ENCODE measurements at regions not wholly inside any gene's neighbourhood (a gene's known extent, or its start where the extent isn't known, plus 50 kb on each side); places are given as distances from the start of the nearest gene placed in this dataset.
"Not testable (repeated sequence)": the region's sequence is repeated elsewhere in the genome, so short reads cannot be mapped to it uniquely, and the experiment has no call there.

- DNase-seq (ENCODE audit: insufficient read length) (no peak), FAIRE-seq (no peak)
- no peak for TF ChIP-seq POLR2A (IDR thresholded peaks at IDR 0.05; ENCODE audit: low read depth, low read length)
- TF ChIP-seq TAF1 (IDR thresholded peaks at IDR 0.05; ENCODE audit: borderline replicate concordance, low read depth, low read length), result no peak
- no peak for TF ChIP-seq POLR2AphosphoS5 (IDR thresholded peaks at IDR 0.05; ENCODE audit: low read depth, low read length)
Observed at GRCh38 chr6:6866656-6867403, 240.9 kb upstream of the RREB1 start.

DNA sequence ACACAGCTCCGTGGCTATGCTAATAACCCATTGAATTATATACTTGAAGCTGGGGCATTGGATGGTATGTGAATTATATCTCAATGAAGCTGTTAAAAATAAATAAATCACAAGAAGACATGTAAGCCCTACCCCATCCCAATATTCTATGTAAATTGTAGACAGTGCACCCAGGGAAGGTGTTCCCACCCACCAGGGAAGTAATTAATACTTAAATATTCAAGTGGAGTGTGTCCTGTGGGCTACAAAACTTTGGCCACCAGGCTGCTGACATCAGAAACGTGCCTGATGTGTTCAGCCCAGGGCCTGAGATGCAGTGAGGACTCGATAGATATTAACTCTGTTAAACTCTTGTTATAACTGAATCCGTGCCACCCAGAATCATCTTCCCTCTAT, 240.4 kb upstream of the RREB1 start:
- DNase-seq (ENCODE audit: insufficient read length) (no peak), FAIRE-seq (no peak)
- TF ChIP-seq TAF1 (IDR thresholded peaks at IDR 0.05; ENCODE audit: borderline replicate concordance, low read depth, low read length) (no peak), POLR2A (IDR thresholded peaks at IDR 0.05; ENCODE audit: low read depth, low read length) (no peak), POLR2AphosphoS5 (IDR thresholded peaks at IDR 0.05; ENCODE audit: low read depth, low read length) (no peak)

GRCh38 chr6:6869094-6869493, 238.7 kb upstream of the RREB1 start:
- FAIRE-seq (no peak), DNase-seq (ENCODE audit: insufficient read length) (no peak)
- TF ChIP-seq POLR2AphosphoS5 (IDR thresholded peaks at IDR 0.05; ENCODE audit: low read depth, low read length) (no peak), TAF1 (IDR thresholded peaks at IDR 0.05; ENCODE audit: borderline replicate concordance, low read depth, low read length) (no peak), POLR2A (IDR thresholded peaks at IDR 0.05; ENCODE audit: low read depth, low read length) (no peak)

GRCh38 chr6:6870921-6871320, 236.8 kb upstream of the RREB1 start:
- FAIRE-seq, result no peak
- TF ChIP-seq POLR2A (IDR thresholded peaks at IDR 0.05; ENCODE audit: low read depth, low read length), result no peak
- TF ChIP-seq POLR2AphosphoS5 (IDR thresholded peaks at IDR 0.05; ENCODE audit: low read depth, low read length), result no peak

GRCh38 chr6:6872459-6873344, 235.1 kb upstream of the RREB1 start:
- no peak for TF ChIP-seq POLR2AphosphoS5 (IDR thresholded peaks at IDR 0.05; ENCODE audit: low read depth, low read length)
- TF ChIP-seq TAF1 (IDR thresholded peaks at IDR 0.05; ENCODE audit: borderline replicate concordance, low read depth, low read length), result no peak
- no peak; the same call in 1 of the 2 replicates for TF ChIP-seq POLR2A (IDR thresholded peaks at IDR 0.05; ENCODE audit: low read depth, low read length)
- FAIRE-seq (peak; percentile 40), DNase-seq (ENCODE audit: insufficient read length) (no peak)

More at GRCh38 chr6:6870921-6871320, 236.8 kb upstream of the RREB1 start:
- no peak for DNase-seq (ENCODE audit: insufficient read length)

GRCh38 chr6:6873778-6874177, 234.0 kb upstream of the RREB1 start:
- TF ChIP-seq POLR2AphosphoS5 (IDR thresholded peaks at IDR 0.05; ENCODE audit: low read depth, low read length) (no peak), TAF1 (IDR thresholded peaks at IDR 0.05; ENCODE audit: borderline replicate concordance, low read depth, low read length) (no peak), POLR2A (IDR thresholded peaks at IDR 0.05; ENCODE audit: low read depth, low read length) (no peak)
- DNase-seq (ENCODE audit: insufficient read length) (no peak), FAIRE-seq (no peak)

GRCh38 chr6:6875818-6876470, 231.8 kb upstream of the RREB1 start:
- FAIRE-seq (no peak), DNase-seq (ENCODE audit: insufficient read length) (no peak)
- TF ChIP-seq TAF1 (IDR thresholded peaks at IDR 0.05; ENCODE audit: borderline replicate concordance, low read depth, low read length) (no peak), POLR2A (IDR thresholded peaks at IDR 0.05; ENCODE audit: low read depth, low read length) (no peak), POLR2AphosphoS5 (IDR thresholded peaks at IDR 0.05; ENCODE audit: low read depth, low read length) (no peak)

GRCh38 chr6:6877792-6878191, 230.0 kb upstream of the RREB1 start:
- FAIRE-seq; DNase-seq (ENCODE audit: insufficient read length): not testable (repeated sequence)

- DNase-seq (ENCODE audit: insufficient read length) (no peak), FAIRE-seq (no peak)
- TF ChIP-seq POLR2A (IDR thresholded peaks at IDR 0.05; ENCODE audit: low read depth, low read length), result no peak
Observed at GRCh38 chr6:6878887-6879585, 228.7 kb upstream of the RREB1 start.

DNA sequence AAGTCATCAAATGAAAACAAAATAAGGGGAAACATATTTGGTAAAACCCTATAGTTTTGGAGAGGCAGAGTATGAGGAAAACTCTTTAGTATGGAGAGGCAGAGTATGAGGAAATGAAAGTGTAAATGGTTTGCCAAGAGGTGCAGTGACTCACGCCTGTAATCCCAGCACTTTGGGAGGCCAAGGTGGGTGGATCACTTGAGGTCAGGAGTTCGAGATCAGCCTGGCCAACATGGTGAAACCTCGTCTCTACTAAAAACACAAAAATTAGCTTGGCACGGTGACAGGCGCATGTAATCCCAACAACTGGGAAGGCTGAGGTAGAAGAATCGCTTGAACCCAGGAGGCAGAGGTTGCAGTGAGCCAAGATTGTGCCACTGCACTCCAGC, 228.2 kb upstream of the RREB1 start:
- FAIRE-seq; DNase-seq (ENCODE audit: insufficient read length): not testable (repeated sequence)

- no peak for FAIRE-seq
- no peak for DNase-seq (ENCODE audit: insufficient read length)
- TF ChIP-seq TAF1 (IDR thresholded peaks at IDR 0.05; ENCODE audit: borderline replicate concordance, low read depth, low read length) (no peak), POLR2A (IDR thresholded peaks at IDR 0.05; ENCODE audit: low read depth, low read length) (no peak), POLR2AphosphoS5 (IDR thresholded peaks at IDR 0.05; ENCODE audit: low read depth, low read length) (no peak)
Observed at GRCh38 chr6:6880745-6881437, 226.9 kb upstream of the RREB1 start.

All from GM12892 (cell line).